Activated CD4-positive, alpha-beta T cell treated with anti-CD3 and anti-CD28 coated beads, Interleukin-2, amount 50 U/mL, for 4 hours (primary cell): ENCODE measurements at regions not wholly inside any gene's neighbourhood (a gene's known extent, or its start where the extent isn't known, plus 50 kb on each side); places are given as distances from the start of the nearest gene placed in this dataset.

Experiments
- DNase-seq, 2 experiments: peaks; one replicate each; pipeline ENCODE4 v3.0.0-alpha.2; 2020

DNA sequence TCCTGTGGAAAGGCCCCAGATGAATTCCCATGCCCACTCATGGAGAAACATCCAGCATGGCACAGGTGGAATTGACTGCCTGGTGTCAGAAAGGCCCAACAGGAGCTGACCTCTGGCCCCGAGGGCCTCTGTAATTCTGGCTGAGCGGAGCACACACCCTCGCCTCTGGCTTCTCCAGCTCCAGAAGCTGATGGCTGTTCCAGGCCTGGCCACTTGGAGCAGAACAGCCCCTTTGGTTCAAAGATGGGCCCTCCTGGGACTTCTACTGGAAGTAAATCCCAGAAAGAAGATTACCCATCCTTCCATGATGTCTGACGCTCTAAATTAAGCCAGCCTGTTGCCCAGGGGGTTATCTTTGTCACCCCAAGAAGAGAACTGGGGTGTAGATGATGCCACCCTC, 275.1 kb upstream of the CDH4 start:
- no peak for DNase-seq

DNA sequence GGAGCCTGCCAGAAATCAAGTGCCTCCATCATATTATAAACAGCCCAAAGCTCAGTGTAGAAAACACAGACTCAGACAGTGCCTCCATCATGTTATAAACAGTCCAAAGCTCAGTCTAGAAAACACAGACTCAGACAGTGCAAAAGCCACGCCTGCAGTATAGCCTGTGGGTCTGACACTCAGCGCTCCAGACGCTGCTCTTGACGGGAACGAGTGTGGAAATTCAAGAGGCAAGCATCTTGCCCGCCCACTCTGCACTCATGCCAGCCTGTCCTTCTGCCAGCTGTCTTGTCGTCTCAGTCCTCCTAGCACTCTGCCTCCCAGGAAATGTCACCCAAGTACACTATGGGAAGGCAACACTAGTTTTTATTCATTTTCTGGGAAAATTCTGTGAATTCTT, 274.2 kb upstream of the CDH4 start:
- DNase-seq: no peak

DNA sequence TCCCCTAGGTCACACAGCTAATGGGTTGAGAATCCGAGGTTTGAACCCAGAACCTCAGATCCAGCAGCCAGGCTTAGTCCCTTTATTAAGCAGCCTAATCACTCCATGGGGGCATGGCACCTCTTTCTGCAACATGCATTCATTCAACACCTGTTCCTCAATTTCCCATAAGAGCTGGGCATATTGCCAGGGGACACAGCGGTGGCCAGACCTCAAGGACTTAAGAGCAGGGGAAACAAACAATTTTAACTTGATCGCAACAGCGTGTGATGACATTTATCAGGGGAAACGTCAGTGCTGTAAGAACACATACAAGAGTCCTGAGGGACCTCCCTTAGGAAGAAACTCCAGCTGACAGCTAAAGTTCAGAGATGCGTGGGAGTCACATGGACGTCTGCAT, 267.4 kb upstream of the CDH4 start:
- no peak for DNase-seq

DNA sequence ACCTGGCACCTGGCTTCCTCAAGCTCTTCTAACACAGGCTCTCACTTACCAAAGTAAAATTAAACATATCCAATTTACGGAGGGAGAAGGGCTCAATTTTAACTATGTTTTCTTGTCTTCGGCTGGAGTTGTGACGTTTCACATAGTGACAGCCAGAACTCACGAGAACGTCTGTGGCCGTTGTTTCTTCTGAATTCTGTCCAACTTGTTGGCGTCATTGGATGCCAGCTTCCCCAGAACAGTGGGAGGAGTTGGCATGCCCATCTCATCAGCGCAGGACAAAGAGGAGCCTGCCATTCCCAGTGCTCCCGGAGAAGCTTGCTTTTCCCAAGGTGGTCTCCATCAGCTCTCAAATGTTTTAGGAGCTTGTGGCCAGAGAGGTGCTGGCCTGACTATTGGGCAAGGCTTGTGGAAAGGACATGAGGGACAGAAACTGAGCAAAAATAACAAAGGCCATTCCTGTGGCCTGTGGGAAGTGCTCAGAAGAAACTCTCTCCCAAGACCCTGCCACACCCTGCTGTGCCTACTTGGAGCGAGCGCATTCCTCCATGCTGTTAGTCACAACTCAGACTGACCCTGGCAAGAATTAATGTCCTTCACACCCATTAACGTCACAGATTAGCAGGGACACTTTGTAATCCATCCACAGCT, 265.4 kb upstream of the CDH4 start:
- DNase-seq: no peak

DNA sequence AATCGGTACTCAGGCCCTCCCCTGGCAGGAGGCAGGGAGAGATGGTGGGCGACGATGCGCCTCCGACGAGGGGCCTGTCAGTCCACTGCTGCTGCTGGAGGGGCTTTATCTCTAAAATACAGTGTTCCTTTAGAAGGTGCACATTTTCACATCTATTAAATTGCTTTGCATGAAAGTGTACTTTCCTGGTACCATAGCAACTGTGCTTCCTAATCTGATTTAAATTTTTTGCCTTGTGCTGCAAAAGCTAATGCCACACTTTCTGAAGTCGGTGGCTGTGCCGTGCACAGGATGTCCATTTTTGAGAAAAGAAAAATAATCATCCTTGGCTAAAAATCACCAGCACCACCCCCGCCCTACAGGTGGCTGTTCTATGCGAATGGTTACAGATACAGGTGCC, 262.0 kb upstream of the CDH4 start:
- DNase-seq: no peak

DNA sequence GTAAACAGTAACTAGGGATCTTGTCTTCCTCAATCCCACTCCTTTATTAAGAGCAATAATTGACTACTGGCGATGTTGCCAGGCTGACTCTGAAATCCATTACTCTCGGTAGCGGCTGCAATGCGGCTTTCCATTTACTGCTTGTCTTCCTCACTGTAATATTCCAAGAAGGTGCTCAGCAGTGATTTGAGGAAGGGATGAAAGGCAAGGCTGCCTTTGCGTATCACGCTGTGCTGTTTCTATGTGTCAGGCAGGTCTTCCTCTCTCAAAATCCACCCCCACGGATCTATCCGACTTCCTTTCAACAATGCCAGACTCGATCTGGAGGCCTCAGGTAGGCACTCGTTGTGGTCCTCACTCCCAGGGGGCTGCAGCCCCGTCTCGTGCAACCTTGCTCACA, 261.4 kb upstream of the CDH4 start:
- no peak for DNase-seq

DNA sequence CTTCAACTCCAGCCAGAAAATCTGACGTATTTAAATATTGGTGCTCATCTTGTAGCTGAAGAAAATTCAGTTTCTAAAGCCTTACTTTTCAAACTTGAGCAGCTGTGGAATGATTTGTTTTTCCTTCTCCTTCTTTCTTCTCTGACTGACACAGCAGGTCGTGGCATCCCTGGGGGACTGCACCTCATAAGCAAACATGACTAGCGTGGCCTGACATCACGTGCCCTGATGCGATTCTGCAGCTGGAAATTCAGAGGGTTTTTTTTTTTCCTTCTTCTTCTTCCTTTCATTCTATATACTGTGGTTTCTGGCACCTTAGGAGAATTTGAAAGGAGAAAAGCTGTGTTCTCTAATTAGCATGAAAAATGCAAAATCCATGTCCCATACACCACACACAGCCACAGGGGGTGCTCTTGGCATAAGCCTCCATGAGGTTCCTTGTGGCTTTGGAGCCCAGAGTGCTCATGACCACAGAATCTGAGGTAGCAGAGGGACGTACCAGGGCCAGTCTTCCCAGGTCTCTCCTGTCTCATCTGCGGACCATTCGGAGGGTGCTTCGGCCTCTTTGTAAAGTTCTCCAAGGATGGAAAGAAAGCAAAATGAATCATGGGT, 258.5 kb upstream of the CDH4 start:
- DNase-seq: no peak

DNA sequence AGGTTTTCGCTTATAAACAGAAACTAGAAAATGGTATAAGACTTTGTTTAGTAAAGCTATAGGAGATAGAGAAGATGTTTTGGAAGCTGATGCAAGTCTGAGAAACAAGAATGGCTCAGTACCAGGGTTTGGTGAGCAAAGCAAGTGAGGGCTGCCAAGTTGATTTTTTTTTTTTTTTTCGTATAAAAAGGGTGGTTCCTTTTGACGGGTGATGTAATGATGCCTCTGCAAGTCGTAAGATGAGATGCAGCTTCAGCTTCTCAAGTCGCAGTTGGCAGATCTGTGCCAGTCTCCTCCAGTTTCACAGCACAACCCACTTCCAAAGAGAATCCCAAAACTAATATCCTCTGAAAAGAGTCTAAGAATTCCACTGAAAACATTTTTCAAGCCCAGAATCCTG, 252.8 kb upstream of the CDH4 start:
- no peak for DNase-seq

DNA sequence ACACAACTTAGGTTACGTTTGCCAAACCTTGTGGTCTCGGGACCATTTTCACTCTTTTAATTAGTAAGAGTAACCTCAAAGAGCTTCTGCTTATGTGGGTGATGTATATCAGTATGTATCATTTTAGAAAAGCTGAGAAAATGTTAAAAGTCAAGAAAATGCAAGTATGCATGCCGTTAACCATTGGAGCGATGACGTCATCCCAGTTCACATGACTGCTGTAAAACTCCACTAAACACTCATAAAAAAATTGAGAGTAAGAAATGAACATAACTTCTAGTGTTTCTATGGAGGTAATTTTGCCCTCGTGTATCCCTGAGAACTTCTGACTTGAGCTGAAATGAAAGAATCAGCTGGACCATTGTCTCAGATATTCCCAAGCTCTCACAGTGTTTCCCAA, 250.0 kb upstream of the CDH4 start:
- no peak for DNase-seq

DNA sequence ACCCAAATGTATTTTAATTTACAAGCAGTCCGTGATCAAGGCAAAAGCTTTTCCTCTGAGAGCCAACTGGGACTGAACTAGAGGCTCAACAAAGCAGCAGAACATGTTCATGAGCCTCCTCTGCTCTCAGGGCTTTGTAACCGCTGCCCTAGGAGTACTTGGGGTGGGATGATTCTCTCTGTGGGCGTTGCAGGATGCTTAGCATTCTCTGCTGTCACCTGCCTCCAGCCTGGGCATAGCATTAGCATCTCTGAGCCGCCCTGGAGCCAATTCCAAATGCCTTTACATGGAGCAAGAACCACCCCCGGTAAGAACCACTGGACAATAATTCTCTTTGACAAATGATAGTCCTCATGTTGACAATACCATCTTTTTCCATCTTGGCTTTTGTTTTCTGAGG, 237.6 kb upstream of the CDH4 start:
- DNase-seq: no peak

DNA sequence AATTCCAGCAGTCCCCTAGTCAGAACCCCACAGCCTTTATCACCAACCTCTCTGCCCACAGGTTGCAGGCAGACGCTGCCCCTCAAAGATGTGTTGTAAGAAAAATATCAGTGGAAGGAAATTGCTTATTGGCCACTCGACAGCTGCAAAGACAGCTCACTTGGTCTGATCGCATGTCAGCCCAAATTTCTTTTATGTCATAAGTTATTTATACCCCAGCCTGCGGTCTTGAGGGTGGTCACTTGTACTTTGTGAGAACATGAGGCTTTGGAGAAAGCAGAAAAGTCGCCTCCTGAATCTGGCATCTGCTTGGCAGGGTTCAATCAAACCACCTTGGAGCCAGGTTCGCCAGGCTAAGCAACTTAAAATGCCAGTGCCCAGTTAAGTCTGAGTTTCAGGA, 236.5 kb upstream of the CDH4 start:
- no peak for DNase-seq

DNA sequence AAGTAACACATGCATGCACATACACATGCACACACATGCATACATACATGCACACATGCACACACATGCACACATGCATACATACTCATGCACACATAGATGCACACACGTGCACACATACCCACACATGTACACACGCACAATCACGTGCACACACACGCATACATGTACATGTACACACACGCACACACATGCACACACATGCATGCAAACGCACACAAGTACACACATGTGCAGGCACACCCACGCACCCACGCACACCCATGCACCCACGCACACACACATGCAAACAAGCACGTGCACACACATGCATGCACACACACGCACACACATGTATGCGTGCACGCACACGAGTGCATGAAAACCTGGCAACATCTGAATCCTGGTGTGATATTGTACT, 232.7 kb upstream of the CDH4 start:
- no peak for DNase-seq

DNA sequence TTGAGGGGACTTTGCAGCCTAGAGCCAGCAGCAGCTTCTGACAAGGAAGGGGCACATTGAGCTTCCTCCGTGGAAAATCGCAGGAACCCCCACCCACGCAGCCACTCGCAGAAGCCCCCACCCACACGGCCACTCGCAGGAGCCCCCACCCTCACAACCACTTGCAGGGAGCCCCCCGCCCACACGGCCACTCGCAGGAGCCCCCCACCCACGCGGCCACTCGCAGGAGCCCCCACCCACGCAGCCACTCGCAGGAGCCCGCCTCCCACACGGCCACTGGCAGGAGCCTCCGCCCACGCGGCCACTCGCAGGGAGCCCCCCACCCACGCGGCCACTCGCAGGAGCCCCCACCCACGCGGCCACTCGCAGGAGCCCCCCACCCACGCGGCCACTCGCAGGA, 228.4 kb upstream of the CDH4 start:
- DNase-seq: peak in 1 of 2 experiments; percentile 6

DNA sequence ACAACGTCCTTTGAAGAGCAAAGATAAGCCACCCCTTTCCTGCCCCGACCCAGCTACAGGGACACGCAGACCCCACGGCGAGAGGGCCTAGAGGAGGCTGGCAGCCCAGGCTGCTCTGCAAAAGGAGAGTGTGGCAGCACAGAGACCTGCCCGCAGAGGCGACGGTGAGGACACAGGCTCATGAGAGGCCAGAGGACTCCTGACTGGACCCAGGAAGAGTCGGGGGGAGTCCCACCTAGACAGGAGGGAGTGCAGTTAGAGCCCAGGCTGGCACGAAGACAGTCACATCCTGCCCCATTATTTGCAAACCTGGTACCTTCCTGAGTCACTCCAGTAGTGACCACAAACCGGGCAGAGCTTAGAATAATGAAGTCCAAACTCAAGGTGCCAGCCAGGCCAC, 227.7 kb upstream of the CDH4 start:
- no peak for DNase-seq

DNA sequence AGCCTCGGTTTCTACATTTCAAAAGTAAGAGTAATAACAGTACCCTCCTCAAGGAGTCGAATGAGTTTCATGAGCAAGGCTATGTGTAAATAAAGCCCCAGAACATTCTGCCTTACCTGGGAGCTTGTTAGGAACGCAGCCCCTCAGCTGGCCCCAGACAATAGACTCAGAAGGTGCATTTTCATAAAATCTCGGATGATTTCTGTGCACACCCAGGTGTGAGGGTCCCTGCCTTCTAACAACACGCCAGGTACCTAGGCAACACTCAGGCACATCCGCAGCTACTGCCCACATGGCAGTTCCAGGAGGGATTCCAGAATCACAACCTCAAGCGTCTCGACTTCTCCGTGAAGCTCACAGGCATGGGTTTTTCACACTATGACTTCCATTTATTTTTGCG, 226.5 kb upstream of the CDH4 start:
- DNase-seq: no peak

DNA sequence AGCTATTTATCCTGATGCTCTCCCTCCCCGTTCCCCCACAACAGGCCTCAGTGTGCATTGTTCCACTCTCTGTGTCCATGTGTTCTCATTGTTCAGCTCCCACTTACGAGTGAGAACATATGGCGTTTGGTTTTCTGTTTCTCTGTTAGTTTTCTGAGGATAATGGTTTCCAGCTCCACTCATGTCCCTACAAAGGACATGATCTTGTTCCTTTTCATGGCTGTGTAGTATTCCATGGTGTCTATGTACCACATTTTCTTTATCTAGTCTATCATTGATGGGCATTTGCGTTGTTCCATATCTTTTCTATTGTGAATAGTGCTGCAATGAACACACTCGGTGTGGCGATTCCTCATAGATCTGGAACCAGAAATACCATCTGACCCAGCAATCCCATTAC, 225.9 kb upstream of the CDH4 start:
- no peak for DNase-seq

DNA sequence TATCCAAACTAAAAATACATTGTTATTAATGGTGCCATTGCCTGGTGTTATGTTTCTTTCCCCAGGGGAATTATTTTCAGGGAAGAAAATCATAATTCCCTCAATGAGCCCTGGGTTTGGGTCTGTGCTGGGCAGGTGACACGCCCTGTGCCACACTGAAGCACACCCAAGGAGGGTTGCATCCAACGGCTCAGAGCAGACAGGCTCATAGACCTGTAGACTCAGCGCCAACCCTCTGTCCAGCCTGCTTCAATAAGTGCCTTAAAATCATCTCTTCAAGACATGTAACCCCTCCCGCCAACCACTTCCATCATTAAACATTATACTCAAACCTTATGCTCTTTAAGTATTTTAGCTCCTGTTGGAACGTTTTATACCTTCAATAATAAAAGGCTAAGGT, 225.3 kb upstream of the CDH4 start:
- no peak for DNase-seq

DNA sequence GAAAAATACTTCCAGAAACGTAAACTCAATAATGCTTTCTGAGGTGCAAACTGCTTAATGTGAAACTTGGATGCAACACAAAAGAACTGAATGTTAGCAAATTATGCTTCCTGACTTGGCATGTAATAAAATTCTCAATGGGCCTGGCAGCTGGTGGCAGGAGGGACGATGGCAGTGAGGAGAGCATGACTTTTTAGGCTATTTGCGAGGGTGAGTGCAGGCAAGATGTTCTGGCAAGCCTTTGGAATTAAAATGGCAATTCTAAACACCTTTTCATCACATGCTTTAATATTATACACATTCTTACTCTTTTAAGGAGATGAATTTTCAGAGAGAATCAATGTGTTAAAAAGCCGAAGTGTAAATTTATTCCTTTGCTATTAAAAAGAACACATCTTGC, 224.8 kb upstream of the CDH4 start:
- no peak for DNase-seq

DNA sequence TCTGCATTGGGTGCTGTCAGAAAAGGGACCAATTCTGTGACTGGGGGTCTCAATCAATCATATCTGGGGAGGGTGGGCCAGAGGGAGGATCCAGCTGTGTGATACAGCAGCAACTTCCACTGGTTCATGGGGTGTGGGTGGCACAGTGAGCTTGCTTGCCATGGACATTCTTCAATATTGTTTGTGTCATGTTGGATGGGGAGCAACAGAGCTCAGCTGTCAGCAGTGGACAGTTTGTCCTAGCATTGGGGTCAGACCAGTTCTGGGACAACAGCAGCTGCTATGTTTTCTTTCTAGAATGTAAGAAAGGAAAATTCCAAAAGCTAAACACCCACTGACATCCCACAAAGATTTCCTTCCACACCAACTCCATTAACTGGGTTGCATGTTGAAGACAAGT, 221.9 kb upstream of the CDH4 start:
- no peak for DNase-seq

DNA sequence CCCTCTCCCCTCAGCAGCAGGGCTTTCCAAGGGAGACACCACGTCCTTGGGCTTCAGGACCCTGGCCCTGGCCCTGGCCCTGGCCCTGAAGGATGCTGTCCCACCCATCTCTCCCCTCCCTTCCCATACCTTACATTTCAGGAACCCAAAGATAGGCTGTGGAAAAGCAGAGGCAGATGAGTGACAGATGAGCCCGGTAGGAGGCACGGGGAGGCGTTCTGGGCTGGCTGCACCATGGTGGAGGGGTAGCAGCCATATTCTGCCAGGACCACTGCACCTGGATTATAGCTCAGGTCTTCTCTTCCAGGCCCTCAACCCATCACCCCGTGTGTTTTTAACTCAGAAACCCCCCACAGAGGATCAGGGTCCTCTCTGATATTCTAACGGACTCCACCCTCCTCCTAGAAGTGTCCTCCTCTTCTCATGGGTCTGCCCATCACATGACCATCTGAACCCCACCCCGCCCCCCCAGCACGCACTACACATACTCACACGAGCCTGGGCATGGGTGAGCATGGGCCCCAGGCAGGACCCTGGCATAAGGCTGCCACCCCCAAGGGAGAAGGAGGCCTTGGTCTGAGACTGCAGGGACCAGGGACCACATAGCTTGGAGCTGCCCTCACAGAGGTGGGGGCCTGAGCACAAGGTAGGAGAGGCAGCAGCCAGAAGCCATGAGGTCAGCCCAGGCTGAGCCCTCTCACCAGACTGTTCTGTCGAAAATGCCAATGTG, 220.8 kb upstream of the CDH4 start:
- no peak for DNase-seq

DNA sequence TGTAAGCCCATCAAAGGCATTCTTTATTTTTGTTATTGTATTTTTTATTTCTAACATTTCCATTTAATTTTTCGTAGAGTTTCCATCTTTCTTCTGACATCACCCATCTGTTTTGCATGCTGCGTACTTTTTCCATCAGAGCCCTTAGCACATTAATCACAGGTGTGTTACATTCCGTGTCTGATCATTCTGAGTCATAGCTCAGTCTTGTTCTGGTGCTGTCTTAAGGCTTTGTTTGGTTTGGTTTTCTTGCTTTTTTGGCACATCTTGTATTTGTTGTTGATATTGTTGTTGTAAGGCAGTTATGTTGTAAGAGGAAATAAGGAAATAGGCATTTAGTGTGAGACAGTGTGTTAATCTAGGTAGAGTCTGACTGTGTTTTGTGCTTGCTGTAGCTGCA, 214.6 kb upstream of the CDH4 start:
- DNase-seq: no peak

DNA sequence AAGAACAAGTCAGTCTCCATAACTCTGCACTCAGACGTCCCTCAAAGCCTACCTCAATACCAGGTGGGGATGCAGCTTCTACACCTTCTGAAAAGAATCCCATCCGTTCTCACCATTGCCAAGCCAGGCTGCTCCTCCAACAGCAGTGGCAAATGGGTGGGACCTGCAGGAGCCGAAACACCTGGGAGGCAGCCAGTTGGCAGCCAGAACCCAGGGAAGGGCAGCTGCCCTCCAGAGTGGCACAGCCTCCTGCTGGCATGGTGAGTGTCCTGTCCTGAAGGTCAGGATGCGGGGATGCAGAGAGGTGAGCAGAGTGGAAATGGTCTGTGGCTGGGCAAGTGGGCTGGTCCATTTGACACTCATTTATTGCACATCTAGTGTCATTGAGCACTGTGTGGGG, 210.6 kb upstream of the CDH4 start:
- DNase-seq: no peak

DNA sequence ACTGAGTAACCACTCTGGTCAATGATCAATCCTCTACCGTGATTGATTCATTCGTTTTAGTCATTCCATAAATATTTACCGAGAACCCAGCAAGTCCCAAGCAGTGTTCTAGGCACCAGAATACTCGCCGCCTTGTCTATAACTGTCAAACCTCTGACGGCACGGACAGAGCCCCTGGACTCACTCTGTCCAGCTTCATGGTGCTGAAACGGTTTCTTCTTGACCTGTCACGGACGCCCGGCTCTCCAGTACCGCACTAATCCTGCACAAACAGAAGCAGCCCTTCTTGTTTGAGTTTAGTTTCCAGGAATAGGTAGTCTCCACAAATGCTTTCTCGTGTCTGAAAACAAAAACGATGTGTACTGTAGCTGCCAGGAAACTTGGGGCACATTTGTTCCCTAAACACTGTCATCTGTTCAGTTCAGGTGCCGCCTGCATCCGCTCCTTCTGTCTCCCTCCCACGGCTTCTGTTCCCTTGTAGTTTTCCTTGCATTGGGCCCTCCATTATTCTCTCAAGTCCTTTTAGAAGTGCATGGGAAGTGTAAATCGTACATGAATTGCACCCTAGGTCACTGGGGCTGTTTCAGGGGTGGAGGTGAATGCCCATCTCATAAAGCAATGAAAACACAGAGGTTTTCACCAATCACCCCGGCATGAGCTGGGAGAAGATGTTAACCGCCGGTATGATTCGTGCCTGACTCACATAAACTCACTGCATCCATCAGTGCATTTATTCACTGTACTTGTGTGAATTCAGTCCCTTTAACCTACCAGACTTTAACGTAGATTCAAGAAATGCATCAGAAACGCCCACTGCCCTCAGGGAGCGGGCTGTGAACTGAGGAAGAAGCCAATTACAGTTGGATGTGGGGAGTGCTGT, 209.3 kb upstream of the CDH4 start:
- no peak for DNase-seq

DNA sequence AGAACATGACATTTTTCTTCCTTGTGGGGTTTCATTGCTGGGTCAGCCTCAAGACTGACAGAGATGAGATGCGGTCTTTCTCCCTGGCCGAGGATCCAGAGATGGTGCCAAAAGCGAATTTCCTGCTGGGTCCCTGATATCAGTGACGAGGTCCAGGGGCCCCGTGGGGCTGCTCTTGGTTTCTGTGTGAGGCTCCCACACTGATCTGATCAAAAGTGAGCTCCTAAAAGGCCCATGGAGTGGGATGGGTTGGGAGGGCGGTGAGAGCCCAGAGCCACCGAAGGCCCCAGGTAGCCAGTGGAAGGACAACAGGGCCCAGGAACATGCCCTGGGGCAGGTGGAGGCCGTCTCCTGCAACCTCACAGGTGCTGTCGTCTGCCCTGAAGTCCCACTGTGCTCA, 208.4 kb upstream of the CDH4 start:
- no peak for DNase-seq
